ENCODE measurements at regions not wholly inside any gene's neighbourhood (a gene's known extent, or its start where the extent isn't known, plus 50 kb on each side); places are given as distances from the start of the nearest gene placed in this dataset.

DNA sequence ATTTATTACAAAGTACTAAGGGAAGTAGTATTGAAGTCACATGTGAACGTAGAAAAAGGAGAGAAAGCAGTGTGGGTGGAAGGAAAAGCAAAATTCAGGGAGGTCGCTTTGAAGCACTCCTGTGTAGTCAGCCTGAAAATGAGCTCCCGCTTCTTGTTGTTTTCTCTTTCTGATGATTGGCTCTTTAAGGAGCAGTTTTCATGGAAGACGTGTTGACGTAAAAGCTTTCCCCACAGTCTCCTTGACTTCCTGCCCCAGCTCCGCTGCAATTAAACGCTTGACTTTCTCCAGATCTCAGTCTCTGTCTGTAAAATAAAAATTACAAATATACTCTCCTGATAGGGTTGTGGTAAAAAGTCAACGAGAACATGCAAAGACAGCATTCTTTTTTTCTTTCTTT lies 661.5 kb upstream of the ZP4 start:
- TF ChIP-seq, protein P1, sequence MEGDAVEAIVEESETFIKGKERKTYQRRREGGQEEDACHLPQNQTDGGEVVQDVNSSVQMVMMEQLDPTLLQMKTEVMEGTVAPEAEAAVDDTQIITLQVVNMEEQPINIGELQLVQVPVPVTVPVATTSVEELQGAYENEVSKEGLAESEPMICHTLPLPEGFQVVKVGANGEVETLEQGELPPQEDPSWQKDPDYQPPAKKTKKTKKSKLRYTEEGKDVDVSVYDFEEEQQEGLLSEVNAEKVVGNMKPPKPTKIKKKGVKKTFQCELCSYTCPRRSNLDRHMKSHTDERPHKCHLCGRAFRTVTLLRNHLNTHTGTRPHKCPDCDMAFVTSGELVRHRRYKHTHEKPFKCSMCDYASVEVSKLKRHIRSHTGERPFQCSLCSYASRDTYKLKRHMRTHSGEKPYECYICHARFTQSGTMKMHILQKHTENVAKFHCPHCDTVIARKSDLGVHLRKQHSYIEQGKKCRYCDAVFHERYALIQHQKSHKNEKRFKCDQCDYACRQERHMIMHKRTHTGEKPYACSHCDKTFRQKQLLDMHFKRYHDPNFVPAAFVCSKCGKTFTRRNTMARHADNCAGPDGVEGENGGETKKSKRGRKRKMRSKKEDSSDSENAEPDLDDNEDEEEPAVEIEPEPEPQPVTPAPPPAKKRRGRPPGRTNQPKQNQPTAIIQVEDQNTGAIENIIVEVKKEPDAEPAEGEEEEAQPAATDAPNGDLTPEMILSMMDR (IDR thresholded peaks at IDR 0.05) = no peak
- no peak for TF ChIP-seq CBFB (CRISPR knock-in tag; IDR thresholded peaks at IDR 0.05; ENCODE audit: low read depth)
- TF ChIP-seq, protein P2, sequence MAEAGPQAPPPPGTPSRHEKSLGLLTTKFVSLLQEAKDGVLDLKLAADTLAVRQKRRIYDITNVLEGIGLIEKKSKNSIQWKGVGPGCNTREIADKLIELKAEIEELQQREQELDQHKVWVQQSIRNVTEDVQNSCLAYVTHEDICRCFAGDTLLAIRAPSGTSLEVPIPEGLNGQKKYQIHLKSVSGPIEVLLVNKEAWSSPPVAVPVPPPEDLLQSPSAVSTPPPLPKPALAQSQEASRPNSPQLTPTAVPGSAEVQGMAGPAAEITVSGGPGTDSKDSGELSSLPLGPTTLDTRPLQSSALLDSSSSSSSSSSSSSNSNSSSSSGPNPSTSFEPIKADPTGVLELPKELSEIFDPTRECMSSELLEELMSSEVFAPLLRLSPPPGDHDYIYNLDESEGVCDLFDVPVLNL (CRISPR knock-in tag; IDR thresholded peaks at IDR 0.05; ENCODE audit: borderline replicate concordance, low read depth) = no peak
- TF ChIP-seq ZNF317 (CRISPR knock-in tag; IDR thresholded peaks at IDR 0.05; ENCODE audit: borderline replicate concordance, low read depth) = no peak
- TF ChIP-seq, protein P3, sequence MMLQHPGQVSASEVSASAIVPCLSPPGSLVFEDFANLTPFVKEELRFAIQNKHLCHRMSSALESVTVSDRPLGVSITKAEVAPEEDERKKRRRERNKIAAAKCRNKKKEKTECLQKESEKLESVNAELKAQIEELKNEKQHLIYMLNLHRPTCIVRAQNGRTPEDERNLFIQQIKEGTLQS (CRISPR knock-in tag; conservative IDR thresholded peaks at IDR 0.05) = no peak
- TF ChIP-seq, protein P4, sequence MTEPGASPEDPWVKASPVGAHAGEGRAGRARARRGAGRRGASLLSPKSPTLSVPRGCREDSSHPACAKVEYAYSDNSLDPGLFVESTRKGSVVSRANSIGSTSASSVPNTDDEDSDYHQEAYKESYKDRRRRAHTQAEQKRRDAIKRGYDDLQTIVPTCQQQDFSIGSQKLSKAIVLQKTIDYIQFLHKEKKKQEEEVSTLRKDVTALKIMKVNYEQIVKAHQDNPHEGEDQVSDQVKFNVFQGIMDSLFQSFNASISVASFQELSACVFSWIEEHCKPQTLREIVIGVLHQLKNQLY (CRISPR knock-in tag; IDR thresholded peaks at IDR 0.05) = no peak
- TF ChIP-seq GABPB1 (CRISPR knock-in tag; IDR thresholded peaks at IDR 0.05) = no peak
